ENCODE measurements at regions not wholly inside any gene's neighbourhood (a gene's known extent, or its start where the extent isn't known, plus 50 kb on each side); places are given as distances from the start of the nearest gene placed in this dataset.

DNA sequence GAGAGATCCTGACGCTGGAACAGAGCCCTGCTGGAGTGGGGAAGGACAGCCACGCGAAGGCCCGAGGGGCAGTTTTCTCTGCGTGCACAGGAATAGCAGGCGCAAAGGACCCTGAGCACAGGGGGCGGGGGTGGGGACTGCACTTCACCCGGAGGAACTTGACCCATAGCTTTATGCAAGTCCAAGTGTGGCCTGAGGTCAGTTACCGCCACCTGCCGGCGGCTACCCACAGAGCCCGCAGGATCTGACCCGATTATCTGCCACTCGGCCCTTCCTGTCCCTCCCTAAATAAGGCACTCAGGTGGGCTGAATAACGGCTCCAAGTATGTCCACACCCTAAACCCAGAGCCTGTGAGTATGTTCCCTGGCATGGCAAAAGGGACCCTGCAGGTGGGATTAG is 65.4 kb upstream of the FCN1 start:
- 24 to 25% methylated on average over 15 of the region's 15 CpGs for WGBS, 2 donors
- no peak for DNase-seq

DNA sequence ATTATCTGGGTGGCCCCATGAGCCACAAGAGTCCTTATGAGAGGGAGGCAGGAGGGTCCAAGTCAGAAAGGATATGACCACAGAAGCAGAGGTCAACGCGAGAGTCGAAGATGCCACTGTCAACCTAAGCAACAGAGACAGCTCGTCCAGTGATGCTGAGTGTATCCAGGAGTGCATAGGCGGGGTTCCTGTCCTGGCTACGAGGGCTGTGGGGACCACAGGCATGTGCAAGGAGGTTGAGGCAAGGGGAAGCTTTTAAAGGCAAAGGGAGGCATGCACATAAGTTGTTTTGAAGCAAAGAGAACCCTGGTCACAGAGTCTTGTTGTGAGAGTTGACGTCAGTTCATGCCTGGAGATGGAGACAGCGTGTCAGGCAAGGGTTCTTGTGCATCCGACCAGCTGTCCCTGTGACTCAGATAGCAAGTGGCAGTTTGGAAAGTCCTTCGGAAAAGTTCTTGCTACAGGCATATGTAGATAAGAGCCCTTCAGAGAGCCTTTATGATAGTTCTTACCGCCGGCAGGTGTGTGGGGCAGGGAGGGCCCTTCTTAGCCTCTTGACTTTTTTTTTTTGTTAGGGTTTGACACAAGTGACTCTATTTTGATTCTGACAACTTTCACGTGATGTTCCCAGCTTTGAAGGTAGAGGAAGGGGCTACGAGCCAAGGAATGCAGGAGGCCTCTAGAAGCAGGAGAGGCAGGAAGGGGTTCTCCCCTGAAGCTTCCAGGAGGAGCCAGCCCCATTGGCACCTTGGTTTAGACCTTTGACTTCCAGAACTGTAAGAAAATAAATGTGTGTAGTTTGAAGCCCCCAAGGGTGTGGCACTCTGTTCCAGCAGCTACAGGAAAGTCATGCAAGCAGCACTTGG is 66.0 kb upstream of the FCN1 start:
- intact Hi-C loops (cut with DNase I): no loop called here
- Histone ChIP-seq H3K9me3 (no peaks in the 10 kb centered on the region), H3K4me1 (peaks cover 0 to 6% of the 10 kb centered on the region in 2 donors), H3K4me3 (replicated peaks in 1 of 3) (no peak overlapping the region), H3K27ac (no peak overlapping the region), H3K27me3 (no peaks in the 10 kb centered on the region), H3K36me3 (no peaks in the 10 kb centered on the region)
- DNase-seq: no peak
- WGBS, 2 donors: 53 to 61% methylated on average over 14 of the region's 14 CpGs
- TF ChIP-seq, protein P1, sequence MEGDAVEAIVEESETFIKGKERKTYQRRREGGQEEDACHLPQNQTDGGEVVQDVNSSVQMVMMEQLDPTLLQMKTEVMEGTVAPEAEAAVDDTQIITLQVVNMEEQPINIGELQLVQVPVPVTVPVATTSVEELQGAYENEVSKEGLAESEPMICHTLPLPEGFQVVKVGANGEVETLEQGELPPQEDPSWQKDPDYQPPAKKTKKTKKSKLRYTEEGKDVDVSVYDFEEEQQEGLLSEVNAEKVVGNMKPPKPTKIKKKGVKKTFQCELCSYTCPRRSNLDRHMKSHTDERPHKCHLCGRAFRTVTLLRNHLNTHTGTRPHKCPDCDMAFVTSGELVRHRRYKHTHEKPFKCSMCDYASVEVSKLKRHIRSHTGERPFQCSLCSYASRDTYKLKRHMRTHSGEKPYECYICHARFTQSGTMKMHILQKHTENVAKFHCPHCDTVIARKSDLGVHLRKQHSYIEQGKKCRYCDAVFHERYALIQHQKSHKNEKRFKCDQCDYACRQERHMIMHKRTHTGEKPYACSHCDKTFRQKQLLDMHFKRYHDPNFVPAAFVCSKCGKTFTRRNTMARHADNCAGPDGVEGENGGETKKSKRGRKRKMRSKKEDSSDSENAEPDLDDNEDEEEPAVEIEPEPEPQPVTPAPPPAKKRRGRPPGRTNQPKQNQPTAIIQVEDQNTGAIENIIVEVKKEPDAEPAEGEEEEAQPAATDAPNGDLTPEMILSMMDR (IDR thresholded peaks at IDR 0.05): no peak
- TF ChIP-seq POLR2A (IDR thresholded peaks at IDR 0.05): no peak

More for the DNA sequence above, 65.4 kb upstream of the FCN1 start:
- intact Hi-C loops (cut with DNase I): no loop called here
- H3K27me3 ChIP-seq: no peaks in the 10 kb centered on the region
- no peak for TF ChIP-seq POLR2A (IDR thresholded peaks at IDR 0.05)
- TF ChIP-seq, protein P1 (IDR thresholded peaks at IDR 0.05): peak in 3 of 6 experiments; percentile 5 to 23 (median 14)
- no peaks in the 10 kb centered on the region for H3K36me3 ChIP-seq
- no peaks in the 10 kb centered on the region for H3K9me3 ChIP-seq
- no peak overlapping the region for H3K4me3 ChIP-seq (replicated peaks in 1 of 3)
- H3K27ac ChIP-seq: no peak overlapping the region
- peaks cover 0 to 6% of the 10 kb centered on the region in 2 donors for H3K4me1 ChIP-seq

DNA sequence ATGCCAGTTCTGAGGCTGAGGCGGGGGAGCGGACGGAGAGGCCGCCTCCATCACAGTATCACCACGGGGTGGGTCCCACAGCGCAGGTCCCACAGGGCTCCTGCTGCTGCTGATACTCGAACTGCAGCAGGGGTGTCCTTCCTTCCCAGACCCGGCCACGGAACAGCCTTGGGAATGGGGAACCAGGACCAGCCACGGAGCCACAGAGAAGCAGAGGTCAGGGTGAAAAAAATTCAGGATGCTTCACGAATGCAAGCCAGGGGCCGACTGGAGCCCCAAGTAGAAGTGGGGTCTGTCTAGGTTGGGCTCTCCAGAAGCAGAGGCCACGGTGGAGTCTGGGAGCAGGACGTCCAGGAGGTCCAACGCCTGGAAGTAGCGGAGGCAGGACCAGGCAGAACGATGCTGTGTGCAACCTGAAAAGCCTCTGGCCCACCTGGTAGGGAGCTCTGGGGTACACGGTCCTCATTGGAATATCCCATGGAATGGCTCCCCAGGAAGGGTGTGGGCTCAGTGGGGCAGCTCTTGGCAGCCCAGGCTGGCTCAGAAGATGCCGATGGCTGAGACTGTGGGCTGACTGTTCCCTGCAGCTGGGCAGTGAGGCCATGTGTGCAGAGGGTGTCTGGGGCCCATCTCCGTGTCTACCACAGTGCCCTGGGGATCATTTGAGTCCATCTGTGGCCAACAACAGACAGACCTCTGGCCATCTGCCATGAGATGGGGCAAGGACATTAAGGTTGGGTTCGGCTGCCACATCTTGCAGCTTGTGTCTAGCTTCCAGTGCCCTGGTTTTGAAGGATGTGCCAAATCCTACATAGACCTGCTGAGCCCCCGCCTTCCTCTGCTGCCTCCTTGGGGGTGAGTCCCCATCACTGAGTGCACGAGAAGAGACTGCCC is 66.9 kb upstream of the FCN1 start:
- no peak overlapping the region for H3K27ac ChIP-seq
- H3K9me3 ChIP-seq: no peaks in the 10 kb centered on the region
- intact Hi-C loops (cut with DNase I): no loop called here
- H3K4me3 ChIP-seq (replicated peaks in 1 of 3): no peak overlapping the region
- H3K36me3 ChIP-seq: no peaks in the 10 kb centered on the region
- no peaks in the 10 kb centered on the region for H3K27me3 ChIP-seq
- TF ChIP-seq POLR2A (IDR thresholded peaks at IDR 0.05): no peak
- TF ChIP-seq, protein P1 (IDR thresholded peaks at IDR 0.05): no peak
- H3K4me1 ChIP-seq: peaks cover 0 to 6% of the 10 kb centered on the region in 2 donors
- DNase-seq: no peak
- 88 to 93% methylated on average over 15 to 22 of the region's 23 CpGs for WGBS, 2 donors

DNA sequence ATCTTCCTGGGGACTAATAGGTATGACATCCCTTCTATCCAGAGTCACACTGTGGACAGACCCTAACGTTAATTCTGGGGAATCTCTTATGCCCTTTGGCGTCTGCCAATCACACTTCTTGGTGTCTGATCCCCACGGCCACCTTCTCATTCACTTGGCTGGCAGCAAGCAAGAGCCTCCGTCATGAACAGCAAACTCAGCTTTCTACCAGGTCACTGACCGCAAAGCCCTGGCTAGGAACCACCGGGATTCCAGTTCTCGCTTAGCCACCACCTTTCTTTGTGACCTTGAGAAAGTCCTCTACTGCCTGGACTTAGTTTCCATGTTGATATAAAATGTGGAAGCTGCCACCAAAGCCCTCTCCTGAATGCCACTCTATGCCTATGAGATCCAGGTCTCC is 67.7 kb upstream of the FCN1 start:
- TF ChIP-seq, protein P1 (IDR thresholded peaks at IDR 0.05): no peak
- no peak for TF ChIP-seq POLR2A (IDR thresholded peaks at IDR 0.05)
- intact Hi-C loops (cut with DNase I): no loop called here
- WGBS, 2 donors: 91 to 97% methylated on average over 7 of the region's 7 CpGs
- H3K27me3 ChIP-seq: no peaks in the 10 kb centered on the region
- H3K27ac ChIP-seq: no peak overlapping the region
- peaks cover 0 to 5% of the 10 kb centered on the region in 2 donors for H3K4me1 ChIP-seq
- H3K9me3 ChIP-seq: no peaks in the 10 kb centered on the region
- DNase-seq: no peak
- H3K4me3 ChIP-seq (replicated peaks in 1 of 3): no peak overlapping the region
- H3K36me3 ChIP-seq: no peaks in the 10 kb centered on the region
